ENCODE measurements at regions not wholly inside any gene's neighbourhood (a gene's known extent, or its start where the extent isn't known, plus 50 kb on each side); places are given as distances from the start of the nearest gene placed in this dataset.
A peak's percentile ranks its signal among the peaks of the same experiment; 100 is the strongest.

GRCh38 chrX:137195991-137196390, 162.2 kb upstream of the GPR101 start:
- H3K9me3 ChIP-seq (ENCODE audit: control insufficient read depth, insufficient read depth, low read depth, low read length) = no peaks in the 10 kb centered on the region
- no peaks in the 10 kb centered on the region for H3K79me2 ChIP-seq (ENCODE audit: control insufficient read depth, insufficient read depth, low read length)
- peak in 1 of 2 donors; percentile 43 for DNase-seq (ENCODE audit: low read depth in 2 of 2)

GRCh38 chrX:137195296-137195695, 161.5 kb upstream of the GPR101 start:
- no peak overlapping the region for H2AFZ ChIP-seq (ENCODE audit: low read length)
- no peak for TF ChIP-seq EZH2 (IDR thresholded peaks at IDR 0.05; ENCODE audit: low read length, missing control alignments)
- TF ChIP-seq CTCF (conservative IDR thresholded peaks at IDR 0.05 in 1 of 2, IDR thresholded peaks at IDR 0.05 in 1 of 2; ENCODE audit: low read depth in 1 of 2, low read length in 2 of 2) = no peak
- H3K9ac ChIP-seq (ENCODE audit: insufficient read depth, low read length) = no peak overlapping the region
- H3K27me3 ChIP-seq (ENCODE audit: control insufficient read depth, insufficient read depth, low read length) = no peaks in the 10 kb centered on the region
- H3K4me1 ChIP-seq (ENCODE audit: control insufficient read depth, extremely low read depth, insufficient read depth, low read length) = no peaks in the 10 kb centered on the region
- no peaks in the 10 kb centered on the region for H4K20me1 ChIP-seq (ENCODE audit: control insufficient read depth, extremely low read depth, insufficient read depth, low read length)
- no peak for DNase-seq (ENCODE audit: low read depth in 2 of 2)
- H3K9me3 ChIP-seq (ENCODE audit: control insufficient read depth, insufficient read depth, low read depth, low read length) = no peaks in the 10 kb centered on the region
- no peak overlapping the region for H3K4me2 ChIP-seq (ENCODE audit: extremely low read depth, insufficient read depth, low read length)
- no peak overlapping the region for H3K4me3 ChIP-seq (replicated peaks in 1 of 4; ENCODE audit: control extremely low read depth in 1 of 4, insufficient read depth in 1 of 4, low read depth in 3 of 4, low read length in 4 of 4)
- no peaks in the 10 kb centered on the region for H3K36me3 ChIP-seq (ENCODE audit: control insufficient read depth, insufficient read depth, low read length)
- H3K27ac ChIP-seq (ENCODE audit: insufficient read depth, low read length) = no peak overlapping the region
- no peaks in the 10 kb centered on the region for H3K79me2 ChIP-seq (ENCODE audit: control insufficient read depth, insufficient read depth, low read length)

More at GRCh38 chrX:137195991-137196390, 162.2 kb upstream of the GPR101 start:
- H3K9ac ChIP-seq (ENCODE audit: insufficient read depth, low read length) = no peak overlapping the region
- no peaks in the 10 kb centered on the region for H3K4me1 ChIP-seq (ENCODE audit: control insufficient read depth, extremely low read depth, insufficient read depth, low read length)
- no peak for TF ChIP-seq CTCF (conservative IDR thresholded peaks at IDR 0.05 in 1 of 2, IDR thresholded peaks at IDR 0.05 in 1 of 2; ENCODE audit: low read depth in 1 of 2, low read length in 2 of 2)
- TF ChIP-seq EZH2 (IDR thresholded peaks at IDR 0.05; ENCODE audit: low read length, missing control alignments) = no peak
- no peak overlapping the region for H3K27ac ChIP-seq (ENCODE audit: insufficient read depth, low read length)
- no peaks in the 10 kb centered on the region for H3K36me3 ChIP-seq (ENCODE audit: control insufficient read depth, insufficient read depth, low read length)
- no peaks in the 10 kb centered on the region for H4K20me1 ChIP-seq (ENCODE audit: control insufficient read depth, extremely low read depth, insufficient read depth, low read length)
- no peaks in the 10 kb centered on the region for H3K27me3 ChIP-seq (ENCODE audit: control insufficient read depth, insufficient read depth, low read length)
- H2AFZ ChIP-seq (ENCODE audit: low read length) = no peak overlapping the region
- no peak overlapping the region for H3K4me3 ChIP-seq (replicated peaks in 1 of 4; ENCODE audit: control extremely low read depth in 1 of 4, insufficient read depth in 1 of 4, low read depth in 3 of 4, low read length in 4 of 4)
- no peak overlapping the region for H3K4me2 ChIP-seq (ENCODE audit: extremely low read depth, insufficient read depth, low read length)

- TF ChIP-seq EZH2 (IDR thresholded peaks at IDR 0.05; ENCODE audit: low read length, missing control alignments) (no peak), CTCF (conservative IDR thresholded peaks at IDR 0.05 in 1 of 2, IDR thresholded peaks at IDR 0.05 in 1 of 2; ENCODE audit: low read depth in 1 of 2, low read length in 2 of 2) (peak in 1 of 2 donors; percentile 56)
- Histone ChIP-seq H3K9ac (ENCODE audit: insufficient read depth, low read length) (no peak overlapping the region), H2AFZ (ENCODE audit: low read length) (no peak overlapping the region), H3K4me3 (replicated peaks in 1 of 4; ENCODE audit: control extremely low read depth in 1 of 4, insufficient read depth in 1 of 4, low read depth in 3 of 4, low read length in 4 of 4) (no peak overlapping the region), H3K4me1 (ENCODE audit: control insufficient read depth, extremely low read depth, insufficient read depth, low read length) (no peaks in the 10 kb centered on the region), H3K4me2 (ENCODE audit: extremely low read depth, insufficient read depth, low read length) (no peak overlapping the region), H3K36me3 (ENCODE audit: control insufficient read depth, insufficient read depth, low read length) (no peaks in the 10 kb centered on the region), H3K79me2 (ENCODE audit: control insufficient read depth, insufficient read depth, low read length) (no peaks in the 10 kb centered on the region), H3K27ac (ENCODE audit: insufficient read depth, low read length) (no peak overlapping the region), H4K20me1 (ENCODE audit: control insufficient read depth, extremely low read depth, insufficient read depth, low read length) (no peaks in the 10 kb centered on the region), H3K27me3 (ENCODE audit: control insufficient read depth, insufficient read depth, low read length) (no peaks in the 10 kb centered on the region), H3K9me3 (ENCODE audit: control insufficient read depth, insufficient read depth, low read depth, low read length) (no peaks in the 10 kb centered on the region)
- peak in 1 of 2 donors; percentile 27 for DNase-seq (ENCODE audit: low read depth in 2 of 2)
Observed at GRCh38 chrX:137194164-137194563, 160.4 kb upstream of the GPR101 start.
